Lung (tissue), 11 donors: ENCODE measurements at regions not wholly inside any gene's neighbourhood (a gene's known extent, or its start where the extent isn't known, plus 50 kb on each side); places are given as distances from the start of the nearest gene placed in this dataset.

Experiments used
- ATAC-seq: fragments of 200-7000 bp; cut with Tn5 transposase; one replicate; pipeline ENCODE4 v1.9.1; 2020; ENCODE audit warnings: moderate number of reproducible peaks; ENCODE audit not compliant: insufficient read depth, low FRiP score
- DNase-seq, 3 donors: peaks; one replicate each; pipeline ENCODE4 v3.0.0-alpha.2; 2013 to 2017
- H3K27ac ChIP-seq, 2 donors: one replicate each; pipeline ENCODE4 v1.5.1; 2013; ENCODE audit warnings: mild to moderate bottlenecking in 2 of 2, moderate library complexity in 2 of 2, control low read depth in 1 of 2, inconsistent platforms in 1 of 2, low read depth in 1 of 2, low read length in 1 of 2
- H3K27me3 ChIP-seq, 3 donors: one replicate each; pipeline ENCODE4 v1.5.1; 2013; ENCODE audit warnings: low read length in 2 of 3; ENCODE audit not compliant: control insufficient read depth in 3 of 3, insufficient read depth in 3 of 3
- H3K36me3 ChIP-seq, 4 donors: one replicate each; pipeline ENCODE4 v1.5.1; 2013; ENCODE audit warnings: low read length in 4 of 4, mild to moderate bottlenecking in 1 of 4, moderate library complexity in 1 of 4; ENCODE audit not compliant: control insufficient read depth in 4 of 4, insufficient read depth in 4 of 4
- H3K4me1 ChIP-seq, 5 donors: one replicate each; pipeline ENCODE4 v1.5.1; 2013; ENCODE audit warnings: low read length in 5 of 5, mild to moderate bottlenecking in 2 of 5, moderate library complexity in 1 of 5; ENCODE audit not compliant: control insufficient read depth in 5 of 5, insufficient read depth in 5 of 5
- H3K4me3 ChIP-seq: one replicate; pipeline ENCODE4 v1.5.1; 2013; ENCODE audit warnings: mild to moderate bottlenecking, control low read depth, moderate library complexity
- H3K9ac ChIP-seq, 2 donors: one replicate each; pipeline ENCODE4 v1.5.1; 2013; ENCODE audit warnings: low read length in 2 of 2, control low read depth in 1 of 2; ENCODE audit not compliant: insufficient read depth in 1 of 2
- H3K9me3 ChIP-seq, 4 donors: one replicate each; pipeline ENCODE4 v1.5.1; 2013; ENCODE audit warnings: low read length in 3 of 4, mild to moderate bottlenecking in 1 of 4, moderate library complexity in 1 of 4; ENCODE audit not compliant: control insufficient read depth in 4 of 4, insufficient read depth in 3 of 4
- CTCF ChIP-seq: IDR thresholded peaks from 2 replicates; pipeline ENCODE4 v1.5.1; 2012; ENCODE audit warnings: mild to moderate bottlenecking; ENCODE audit errors: control extremely low read depth, extremely low read depth
- WGBS, 2 donors: extraction: QIAGEN DNeasy Blood & Tissue Kit; methylation state at CpG; one replicate each; pipeline ENCODE4 v1.1.7; 2013; 5-methylcytosine and 5-hydroxymethylcytosine counted together
- donor health status: control.
- donor health status: control.
- donor health status: Bipolar disorder and iron deficiency.
- donor health status: healthy.
- donor health status: DM: yes; HTN: yes; CAD: no.

- WGBS, 2 donors = 65 to 78% methylated on average over 3 of the region's 3 CpGs
- H3K27me3 ChIP-seq = no peaks in the 10 kb centered on the region
- H3K4me1 ChIP-seq = no peaks in the 10 kb centered on the region
- DNase-seq = no peak
- H3K9ac ChIP-seq = no peak overlapping the region
- no peak for TF ChIP-seq CTCF
- H3K9me3 ChIP-seq = peaks cover 0 to 55% (median 14%) of the 10 kb centered on the region in 4 donors
- H3K4me3 ChIP-seq = no peak overlapping the region
- no peak overlapping the region for H3K27ac ChIP-seq
- no peaks in the 10 kb centered on the region for H3K36me3 ChIP-seq
- ATAC-seq = no peak
These were observed 378.9 kb upstream of the NUPR2 start for GRCh38 chr7:56495165-56495564.

- no peaks in the 10 kb centered on the region for H3K4me1 ChIP-seq
- H3K36me3 ChIP-seq = no peaks in the 10 kb centered on the region
- DNase-seq (no peak), ATAC-seq (no peak)
- H3K4me3 ChIP-seq = no peak overlapping the region
- no peak overlapping the region for H3K27ac ChIP-seq
- no peaks in the 10 kb centered on the region for H3K27me3 ChIP-seq
- no peak for TF ChIP-seq CTCF
- H3K9ac ChIP-seq = no peak overlapping the region
- H3K9me3 ChIP-seq = peaks cover 0 to 56% (median 16%) of the 10 kb centered on the region in 4 donors
- 59 to 75% methylated on average over 8 of the region's 8 CpGs for WGBS, 2 donors
These were observed 377.7 kb upstream of the NUPR2 start for GRCh38 chr7:56493704-56494450.

- Histone ChIP-seq H3K36me3 (no peaks in the 10 kb centered on the region), H3K4me3 (no peak overlapping the region), H3K9me3 (peaks cover 0 to 57% (median 17%) of the 10 kb centered on the region in 4 donors), H3K9ac (no peak overlapping the region), H3K4me1 (no peaks in the 10 kb centered on the region), H3K27me3 (no peaks in the 10 kb centered on the region), H3K27ac (no peak overlapping the region)
- WGBS, 2 donors = 78 to 82% methylated on average over 4 of the region's 4 CpGs
- DNase-seq = no peak
- TF ChIP-seq CTCF = no peak
- no peak for ATAC-seq
These were observed 377.0 kb upstream of the NUPR2 start for GRCh38 chr7:56493196-56493595.
